Spinal cord (tissue), 9 donors: ENCODE measurements at regions not wholly inside any gene's neighbourhood (a gene's known extent, or its start where the extent isn't known, plus 50 kb on each side); places are given as distances from the start of the nearest gene placed in this dataset.

Source experiments
- DNase-seq, 6 donors: peaks; one replicate each; pipeline versions ENCODE4 v3.0.0 to v3.0.0-alpha.2; 2013 to 2015; ENCODE audit warnings: low spot score in 6 of 6, low read depth in 4 of 6
- H3K27ac ChIP-seq: one replicate; pipeline ENCODE4 v1.5.1; 2013; ENCODE audit warnings: low read depth, low read length, control low read depth
- H3K27me3 ChIP-seq: one replicate; pipeline ENCODE4 v1.6.1; 2013; ENCODE audit warnings: low read length; ENCODE audit not compliant: control insufficient read depth, insufficient read depth
- H3K36me3 ChIP-seq: one replicate; pipeline ENCODE4 v1.6.1; 2013; ENCODE audit warnings: low read length; ENCODE audit not compliant: control insufficient read depth, insufficient read depth
- H3K4me1 ChIP-seq: one replicate; pipeline ENCODE4 v1.6.1; 2013; ENCODE audit warnings: low read length; ENCODE audit not compliant: control insufficient read depth, insufficient read depth
- H3K4me3 ChIP-seq: one replicate; pipeline ENCODE4 v1.5.1; 2013; ENCODE audit warnings: low read depth, low read length, control low read depth
- H3K9me3 ChIP-seq: one replicate; pipeline ENCODE4 v1.6.1; 2013; ENCODE audit warnings: low read length; ENCODE audit not compliant: control insufficient read depth, insufficient read depth
- WGBS: methylation state at CpG from one replicate; pipeline ENCODE4 v1.1.5; 2013; ENCODE audit warnings: missing lambda C conversion rate; ENCODE audit not compliant: insufficient coverage; 5-methylcytosine and 5-hydroxymethylcytosine counted together
- donor health status: healthy.

DNA sequence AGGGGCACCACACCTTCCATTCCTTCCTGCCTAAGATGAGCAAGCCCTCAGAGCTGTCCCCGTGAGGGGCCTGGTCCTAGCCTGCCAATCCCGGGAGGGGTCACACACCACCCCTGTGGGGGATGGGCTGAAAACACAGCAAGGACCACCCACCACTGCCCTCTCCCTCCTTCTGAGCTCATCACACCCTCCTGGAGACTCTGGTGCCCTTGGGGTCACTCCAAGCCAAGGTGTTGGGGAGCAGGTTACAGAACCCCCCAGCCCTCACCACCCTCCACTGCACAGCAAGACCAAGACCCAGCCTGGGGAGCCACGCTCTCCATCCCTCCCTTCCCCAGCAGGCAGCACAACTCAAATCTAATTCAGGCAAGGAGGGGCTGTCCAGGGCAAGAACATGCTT lies 60.5 kb upstream of the PPP1R26 start:
- Histone ChIP-seq H3K27me3 (no peaks in the 10 kb centered on the region), H3K27ac (no peak overlapping the region), H3K4me3 (no peak overlapping the region), H3K9me3 (no peaks in the 10 kb centered on the region), H3K36me3 (no peaks in the 10 kb centered on the region), H3K4me1 (peaks cover 3% of the 10 kb centered on the region)
- DNase-seq: no peak
- 52% methylated on average over 3 of the region's 3 CpGs for WGBS

- Histone ChIP-seq H3K27ac (no peak overlapping the region), H3K4me3 (no peak overlapping the region), H3K4me1 (peaks cover 3% of the 10 kb centered on the region), H3K36me3 (no peaks in the 10 kb centered on the region), H3K9me3 (no peaks in the 10 kb centered on the region), H3K27me3 (no peaks in the 10 kb centered on the region)
- DNase-seq: peak in 2 of 6 donors; percentile 37 to 64
- 56% methylated on average over 5 of the region's 15 CpGs for WGBS
Measured at GRCh38 chr9:135422341-135422944, 57.1 kb upstream of the PPP1R26 start.

GRCh38 chr9:135423725-135424124 lies 55.9 kb upstream of the PPP1R26 start:
- H3K27me3 ChIP-seq: no peaks in the 10 kb centered on the region
- 100% methylated on average over 8 of the region's 9 CpGs for WGBS

More at GRCh38 chr9:135423725-135424124, 55.9 kb upstream of the PPP1R26 start:
- H3K36me3 ChIP-seq: no peaks in the 10 kb centered on the region
- H3K4me3 ChIP-seq: no peak overlapping the region
- H3K27ac ChIP-seq: no peak overlapping the region
- H3K9me3 ChIP-seq: no peaks in the 10 kb centered on the region
- H3K4me1 ChIP-seq: peaks cover 3% of the 10 kb centered on the region
- DNase-seq: no peak
